H9 (cell line): ENCODE measurements at regions not wholly inside any gene's neighbourhood (a gene's known extent, or its start where the extent isn't known, plus 50 kb on each side); places are given as distances from the start of the nearest gene placed in this dataset.

Experiments used
- DNase-seq: peaks from one replicate; pipeline ENCODE4 v3.0.0-alpha.2; 2017
- H2AFZ ChIP-seq: one replicate; pipeline ENCODE4 v1.6.1; 2013; ENCODE audit warnings: mild to moderate bottlenecking, low read length, control low read depth, moderate library complexity
- H2AK5ac ChIP-seq: 2 replicates; pipeline ENCODE4 v1.6.1; 2013; ENCODE audit warnings: low read length, control low read depth, mixed read lengths; ENCODE audit not compliant: insufficient read length
- H2BK120ac ChIP-seq: one replicate; pipeline ENCODE4 v1.6.1; 2013; ENCODE audit warnings: low read depth, mild to moderate bottlenecking, low read length, control low read depth, inconsistent platforms; ENCODE audit not compliant: poor library complexity, severe bottlenecking
- H2BK12ac ChIP-seq: 2 replicates; pipeline ENCODE4 v1.6.1; 2013; ENCODE audit warnings: low read length, control low read depth, mixed read lengths, low read depth; ENCODE audit not compliant: insufficient read length
- H2BK15ac ChIP-seq: 2 replicates; pipeline ENCODE4 v1.6.1; 2013; ENCODE audit warnings: low read depth, low read length, control low read depth
- H2BK20ac ChIP-seq: one replicate; pipeline ENCODE4 v1.6.1; 2013; ENCODE audit warnings: low read depth, mild to moderate bottlenecking, low read length, control low read depth, inconsistent platforms; ENCODE audit not compliant: poor library complexity, severe bottlenecking
- H2BK5ac ChIP-seq: 2 replicates; pipeline ENCODE4 v1.6.1; 2013; ENCODE audit warnings: low read length, control low read depth, mixed read lengths; ENCODE audit not compliant: insufficient read length
- H3K14ac ChIP-seq: 2 replicates; pipeline ENCODE4 v1.6.1; 2013; ENCODE audit warnings: low read length, control low read depth; ENCODE audit not compliant: insufficient read depth
- H3K18ac ChIP-seq: 2 replicates; pipeline ENCODE4 v1.6.1; 2013; ENCODE audit warnings: low read depth, mild to moderate bottlenecking, mixed read lengths, low read length, control low read depth; ENCODE audit not compliant: insufficient read length
- H3K23ac ChIP-seq: 2 replicates; pipeline ENCODE4 v1.6.1; 2013; ENCODE audit warnings: low read length, control low read depth, mixed read lengths, low read depth; ENCODE audit not compliant: insufficient read length
- H3K23me2 ChIP-seq: 2 replicates; pipeline ENCODE4 v1.6.1; 2013; ENCODE audit warnings: low read depth, mild to moderate bottlenecking, mixed read lengths, low read length, control low read depth; ENCODE audit not compliant: insufficient read length, poor library complexity, severe bottlenecking
- H3K27ac ChIP-seq: 2 replicates; pipeline ENCODE4 v1.5.1; 2013; ENCODE audit warnings: low read length, control low read depth, mixed read lengths, low read depth; ENCODE audit not compliant: insufficient read length
- H3K27me3 ChIP-seq: 2 replicates; pipeline ENCODE4 v1.6.1; 2013; ENCODE audit warnings: low read length, control low read depth, inconsistent platforms; ENCODE audit not compliant: insufficient read depth
- H3K4ac ChIP-seq: 2 replicates; pipeline ENCODE4 v1.6.1; 2013; ENCODE audit warnings: low read depth, mild to moderate bottlenecking, control low read depth, inconsistent platforms, low read length, moderate library complexity
- H3K4me1 ChIP-seq: 2 replicates; pipeline ENCODE4 v1.6.1; 2013; ENCODE audit warnings: low read length, control low read depth, inconsistent platforms; ENCODE audit not compliant: insufficient read depth
- H3K4me2 ChIP-seq: 2 replicates; pipeline ENCODE4 v1.6.1; 2013; ENCODE audit warnings: low read length, control low read depth, mixed read lengths; ENCODE audit not compliant: insufficient read length, insufficient read depth
- H3K56ac ChIP-seq: 2 replicates; pipeline ENCODE4 v1.6.1; 2013; ENCODE audit warnings: low read depth, mild to moderate bottlenecking, mixed read lengths, low read length, control low read depth; ENCODE audit not compliant: insufficient read length
- H3K79me1 ChIP-seq: 2 replicates; pipeline ENCODE4 v1.6.1; 2013; ENCODE audit warnings: low read depth, mild to moderate bottlenecking, moderate library complexity, low read length, control low read depth, inconsistent platforms; ENCODE audit not compliant: insufficient read depth, poor library complexity, severe bottlenecking
- H3K79me2 ChIP-seq: 2 replicates; pipeline ENCODE4 v1.6.1; 2013; ENCODE audit warnings: low read length, control low read depth, inconsistent platforms; ENCODE audit not compliant: insufficient read depth
- H3K9ac ChIP-seq: 2 replicates; pipeline ENCODE4 v1.6.1; 2013; ENCODE audit warnings: low read length, control low read depth, mixed read lengths; ENCODE audit not compliant: insufficient read length; ENCODE audit errors: extremely low read depth
- H3K9me3 ChIP-seq: one replicate; pipeline ENCODE4 v1.6.1; 2013; ENCODE audit warnings: low read depth, low read length, inconsistent platforms; ENCODE audit not compliant: control insufficient read depth
- H3T11ph ChIP-seq: one replicate; pipeline ENCODE4 v1.6.1; 2013; ENCODE audit warnings: mild to moderate bottlenecking, low read length, control low read depth, inconsistent platforms
- H4K20me1 ChIP-seq: one replicate; pipeline ENCODE4 v1.6.1; 2013; ENCODE audit not compliant: control insufficient read depth, insufficient read length, insufficient read depth
- H4K5ac ChIP-seq: 2 replicates; pipeline ENCODE4 v1.6.1; 2013; ENCODE audit warnings: low read depth, mild to moderate bottlenecking, mixed read lengths, low read length, control low read depth; ENCODE audit not compliant: insufficient read length
- H4K8ac ChIP-seq: replicated peaks from 2 replicates; pipeline ENCODE4 v1.6.1; 2013; ENCODE audit warnings: low read length, control low read depth, mixed read lengths, low read depth; ENCODE audit not compliant: insufficient read length
- H4K91ac ChIP-seq: 2 replicates; pipeline ENCODE4 v1.6.1; 2013; ENCODE audit warnings: low read depth, mild to moderate bottlenecking, moderate library complexity, mixed read lengths, low read length, control low read depth; ENCODE audit not compliant: insufficient read length
- H3K27ac Mint-ChIP-seq, 3 experiments: 2 replicates in 2 of 3; 3 replicates in 1 of 3; pipeline ENCODE4 v1.8.0; 2020 to 2021; ENCODE audit warnings: mixed read lengths in 3 of 3, mild to moderate bottlenecking in 1 of 3, moderate library complexity in 1 of 3
- H3K27me3 Mint-ChIP-seq: 2 replicates; pipeline ENCODE4 v1.8.0; 2021; ENCODE audit warnings: low read depth, mild to moderate bottlenecking, moderate library complexity, mixed read lengths
- H3K36me3 Mint-ChIP-seq, 3 experiments: 2 replicates in 2 of 3; 3 replicates in 1 of 3; pipeline ENCODE4 v1.8.0; 2020 to 2021; ENCODE audit warnings: low read depth in 3 of 3, mixed read lengths in 3 of 3; ENCODE audit not compliant: insufficient read depth in 1 of 3
- H3K4me1 Mint-ChIP-seq, 2 experiments: 2 replicates each; pipeline ENCODE4 v1.8.0; 2020; ENCODE audit warnings: mixed read lengths in 2 of 2
- H3K4me3 Mint-ChIP-seq, 2 experiments: 2 replicates in 1 of 2; 3 replicates in 1 of 2; pipeline ENCODE4 v1.8.0; 2020 to 2021; ENCODE audit warnings: mild to moderate bottlenecking in 2 of 2, mixed read lengths in 2 of 2, moderate library complexity in 1 of 2
- H3K9me3 Mint-ChIP-seq, 2 experiments: 2 replicates in 1 of 2; 3 replicates in 1 of 2; pipeline ENCODE4 v1.8.0; 2020; ENCODE audit warnings: mild to moderate bottlenecking in 2 of 2, mixed read lengths in 2 of 2, moderate library complexity in 1 of 2
- CTCF ChIP-seq: fragments of 200-600 bp; sonication (generic); conservative IDR thresholded peaks from 3 replicates; pipeline ENCODE4 v1.8.0; 2021; ENCODE audit warnings: antibody characterized with exemption, mild to moderate bottlenecking
- WGBS: extraction: QIAGEN DNeasy Blood & Tissue Kit; methylation state at CpG from one replicate; pipeline ENCODE4 v1.1.7; 2013; ENCODE audit warnings: missing lambda C conversion rate, low lambda C conversion rate, mixed read lengths; ENCODE audit not compliant: insufficient read length; ENCODE audit errors: extremely low coverage; 5-methylcytosine and 5-hydroxymethylcytosine counted together

GRCh38 chr5:164353155-164353554, 847.7 kb downstream of the MAT2B start:
- H4K91ac ChIP-seq = no peak overlapping the region
- no peak for DNase-seq
- H2BK20ac ChIP-seq = no peak overlapping the region
- H2AK5ac ChIP-seq = no peak overlapping the region
- H3T11ph ChIP-seq = no peak overlapping the region
- no peak for TF ChIP-seq CTCF
- H3K9me3 ChIP-seq = no peaks in the 10 kb centered on the region
- no peak overlapping the region for H3K9ac ChIP-seq
- H2BK12ac ChIP-seq = no peak overlapping the region
- no peak overlapping the region for H2BK5ac ChIP-seq
- no peaks in the 10 kb centered on the region for H3K9me3 Mint-ChIP-seq
- no peaks in the 10 kb centered on the region for H3K27me3 Mint-ChIP-seq
- no peaks in the 10 kb centered on the region for H3K79me2 ChIP-seq
- H4K8ac ChIP-seq = no peak overlapping the region
- H3K14ac ChIP-seq = no peak overlapping the region
- no peak overlapping the region for H3K56ac ChIP-seq
- H2BK120ac ChIP-seq = no peak overlapping the region
- H3K4me1 Mint-ChIP-seq = peaks cover 2 to 6% of the 10 kb centered on the region in 2 experiments; a peak in 1 of 4 replicates
- H3K4ac ChIP-seq = no peak overlapping the region
- no peak overlapping the region for H3K4me2 ChIP-seq
- no peak overlapping the region for H2BK15ac ChIP-seq
- no peak overlapping the region for H3K27ac Mint-ChIP-seq
- no peaks in the 10 kb centered on the region for H3K79me1 ChIP-seq
- no peak overlapping the region for H3K18ac ChIP-seq
- no peaks in the 10 kb centered on the region for H3K23me2 ChIP-seq
- H4K20me1 ChIP-seq = no peaks in the 10 kb centered on the region
- no peak overlapping the region for H3K4me3 Mint-ChIP-seq
- H3K27ac ChIP-seq = no peak overlapping the region
- WGBS = no CpG with 5 or more reads among the region's 1 CpG
- H3K36me3 Mint-ChIP-seq = no peaks in the 10 kb centered on the region
- H3K4me1 ChIP-seq = no peaks in the 10 kb centered on the region; the same call in 1 of the 2 replicates
- H2AFZ ChIP-seq = no peak overlapping the region
- no peak overlapping the region for H4K5ac ChIP-seq
- no peak overlapping the region for H3K23ac ChIP-seq
- H3K27me3 ChIP-seq = no peaks in the 10 kb centered on the region
